ENCODE measurements at regions not wholly inside any gene's neighbourhood (a gene's known extent, or its start where the extent isn't known, plus 50 kb on each side); places are given as distances from the start of the nearest gene placed in this dataset.

GRCh38 chr9:13369431-13369830 is 89.9 kb upstream of the MPDZ start:
- TF ChIP-seq CTCF (IDR thresholded peaks at IDR 0.05): no peak
- TF ChIP-seq EZH2 (IDR thresholded peaks at IDR 0.05; ENCODE audit: borderline replicate concordance, insufficient read depth, low read depth, low read length, poor library complexity, severe bottlenecking): no peak

Measured in B cell (primary cell).